ENCODE measurements at regions not wholly inside any gene's neighbourhood (a gene's known extent, or its start where the extent isn't known, plus 50 kb on each side); places are given as distances from the start of the nearest gene placed in this dataset.

- Histone ChIP-seq H2BK12ac (ENCODE audit: insufficient read length, low read depth, low read length) (no peak overlapping the region), H3K18ac (ENCODE audit: insufficient read length, low read depth, low read length) (no peak overlapping the region), H3K56ac (ENCODE audit: insufficient read length, low read depth, low read length) (no peak overlapping the region), H3K4me1 (ENCODE audit: insufficient read depth, low read length) (no peaks in the 10 kb centered on the region), H4K5ac (ENCODE audit: insufficient read length, low read depth, low read length) (no peak overlapping the region), H2BK5ac (ENCODE audit: insufficient read length, low read length) (no peak overlapping the region), H3K9ac (ENCODE audit: extremely low read depth, insufficient read length, low read length) (no peak overlapping the region), H3K79me2 (ENCODE audit: insufficient read depth, low read length) (no peaks in the 10 kb centered on the region), H3T11ph (ENCODE audit: low read length) (no peak overlapping the region), H2BK120ac (ENCODE audit: low read depth, low read length, poor library complexity, severe bottlenecking) (no peak overlapping the region), H3K4ac (ENCODE audit: low read depth, low read length) (no peak overlapping the region), H4K91ac (ENCODE audit: insufficient read length, low read depth, low read length) (no peak overlapping the region), H3K27ac (ENCODE audit: insufficient read length, low read depth, low read length) (no peak overlapping the region), H4K20me1 (ENCODE audit: control insufficient read depth, insufficient read depth, insufficient read length) (no peaks in the 10 kb centered on the region), H3K79me1 (ENCODE audit: insufficient read depth, low read depth, low read length, poor library complexity, severe bottlenecking) (no peaks in the 10 kb centered on the region), H3K23me2 (ENCODE audit: insufficient read length, low read depth, low read length, poor library complexity, severe bottlenecking) (no peaks in the 10 kb centered on the region), H3K27me3 (ENCODE audit: insufficient read depth, low read length) (no peaks in the 10 kb centered on the region), H3K4me2 (ENCODE audit: insufficient read depth, insufficient read length, low read length) (no peak overlapping the region), H2AK5ac (ENCODE audit: insufficient read length, low read length) (no peak overlapping the region), H2BK20ac (ENCODE audit: low read depth, low read length, poor library complexity, severe bottlenecking) (no peak overlapping the region), H4K8ac (replicated peaks; ENCODE audit: insufficient read length, low read depth, low read length) (no peak overlapping the region), H3K14ac (ENCODE audit: insufficient read depth, low read length) (no peak overlapping the region), H3K9me3 (ENCODE audit: control insufficient read depth, low read depth, low read length) (no peaks in the 10 kb centered on the region), H2BK15ac (ENCODE audit: low read depth, low read length) (no peak overlapping the region), H3K23ac (ENCODE audit: insufficient read length, low read depth, low read length) (no peak overlapping the region), H2AFZ (ENCODE audit: low read length) (no peak overlapping the region)
- TF ChIP-seq, protein P1, sequence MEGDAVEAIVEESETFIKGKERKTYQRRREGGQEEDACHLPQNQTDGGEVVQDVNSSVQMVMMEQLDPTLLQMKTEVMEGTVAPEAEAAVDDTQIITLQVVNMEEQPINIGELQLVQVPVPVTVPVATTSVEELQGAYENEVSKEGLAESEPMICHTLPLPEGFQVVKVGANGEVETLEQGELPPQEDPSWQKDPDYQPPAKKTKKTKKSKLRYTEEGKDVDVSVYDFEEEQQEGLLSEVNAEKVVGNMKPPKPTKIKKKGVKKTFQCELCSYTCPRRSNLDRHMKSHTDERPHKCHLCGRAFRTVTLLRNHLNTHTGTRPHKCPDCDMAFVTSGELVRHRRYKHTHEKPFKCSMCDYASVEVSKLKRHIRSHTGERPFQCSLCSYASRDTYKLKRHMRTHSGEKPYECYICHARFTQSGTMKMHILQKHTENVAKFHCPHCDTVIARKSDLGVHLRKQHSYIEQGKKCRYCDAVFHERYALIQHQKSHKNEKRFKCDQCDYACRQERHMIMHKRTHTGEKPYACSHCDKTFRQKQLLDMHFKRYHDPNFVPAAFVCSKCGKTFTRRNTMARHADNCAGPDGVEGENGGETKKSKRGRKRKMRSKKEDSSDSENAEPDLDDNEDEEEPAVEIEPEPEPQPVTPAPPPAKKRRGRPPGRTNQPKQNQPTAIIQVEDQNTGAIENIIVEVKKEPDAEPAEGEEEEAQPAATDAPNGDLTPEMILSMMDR (conservative IDR thresholded peaks at IDR 0.05), result no peak
- no peak overlapping the region for H3K27ac Mint-ChIP-seq
- no CpG with 5 or more reads among the region's 3 CpGs for WGBS (ENCODE audit: extremely low coverage, insufficient read length, low lambda C conversion rate)
- no peaks in the 10 kb centered on the region for H3K4me1 Mint-ChIP-seq
- H3K27me3 Mint-ChIP-seq (ENCODE audit: low read depth), result no peaks in the 10 kb centered on the region
- no peak overlapping the region for H3K4me3 Mint-ChIP-seq
- no peak for DNase-seq
- peaks cover 0 to 20% (median 8%) of the 10 kb centered on the region in 3 experiments; a peak in 5 of 7 replicates for H3K36me3 Mint-ChIP-seq (ENCODE audit: insufficient read depth in 1 of 3, low read depth in 3 of 3)
- H3K9me3 Mint-ChIP-seq, result peaks cover 10 to 13% of the 10 kb centered on the region in 2 experiments
These were observed 475.5 kb downstream of the QKI start for GRCh38 chr6:163889904-163890514.

All from H9 (cell line).